SK-N-MC (cell line): ENCODE measurements at regions not wholly inside any gene's neighbourhood (a gene's known extent, or its start where the extent isn't known, plus 50 kb on each side); places are given as distances from the start of the nearest gene placed in this dataset.

Source experiments
- EZH2 ChIP-seq: fragments of 200-600 bp; sonication (generic); IDR thresholded peaks from one replicate; pipeline ENCODE4 v1.6.1; 2017; ENCODE audit warnings: antibody characterized with exemption
- POLR2AphosphoS5 ChIP-seq: IDR thresholded peaks from 2 replicates; pipeline ENCODE4 v1.6.1; 2012; ENCODE audit warnings: mild to moderate bottlenecking, low read depth, low read length, borderline replicate concordance

GRCh38 chr4:97457253-97457652, 686.0 kb downstream of the STPG2 start:
- TF ChIP-seq POLR2AphosphoS5: no peak
- TF ChIP-seq EZH2: no peak
